Neuronal stem cell (in vitro differentiated cells): ENCODE measurements at regions not wholly inside any gene's neighbourhood (a gene's known extent, or its start where the extent isn't known, plus 50 kb on each side); places are given as distances from the start of the nearest gene placed in this dataset.

Experiments used
- DNase-seq: peaks from one replicate; pipeline ENCODE4 v3.0.0-alpha.2; 2013; ENCODE audit warnings: low spot score
- H2AFZ ChIP-seq: one replicate; pipeline ENCODE4 v1.6.1; 2013; ENCODE audit warnings: mild to moderate bottlenecking, low read length, inconsistent platforms
- H2AK5ac ChIP-seq: 2 replicates; pipeline ENCODE4 v1.6.1; 2013; ENCODE audit warnings: low read depth, mild to moderate bottlenecking, inconsistent platforms, low read length, moderate library complexity, mixed read lengths
- H2BK120ac ChIP-seq: 2 replicates; pipeline ENCODE4 v1.6.1; 2013; ENCODE audit warnings: low read depth, mild to moderate bottlenecking, inconsistent platforms, low read length, moderate library complexity, mixed read lengths
- H2BK12ac ChIP-seq: one replicate; pipeline ENCODE4 v1.6.1; 2013; ENCODE audit warnings: low read length, inconsistent platforms
- H2BK15ac ChIP-seq: 2 replicates; pipeline ENCODE4 v1.6.1; 2013; ENCODE audit warnings: mild to moderate bottlenecking, low read length, inconsistent platforms, mixed read lengths
- H2BK5ac ChIP-seq: one replicate; pipeline ENCODE4 v1.6.1; 2013; ENCODE audit warnings: inconsistent platforms, mild to moderate bottlenecking, low read length, moderate library complexity
- H3K14ac ChIP-seq: one replicate; pipeline ENCODE4 v1.6.1; 2013; ENCODE audit warnings: low read length, inconsistent platforms
- H3K18ac ChIP-seq: 2 replicates; pipeline ENCODE4 v1.6.1; 2013; ENCODE audit warnings: low read length, inconsistent platforms
- H3K23ac ChIP-seq: 2 replicates; pipeline ENCODE4 v1.6.1; 2013; ENCODE audit warnings: low read depth, mild to moderate bottlenecking, mixed read lengths, low read length, inconsistent platforms; ENCODE audit not compliant: poor library complexity
- H3K27ac ChIP-seq: replicated peaks from 3 replicates; pipeline ENCODE4 v1.5.1; 2013; ENCODE audit warnings: low read length, inconsistent platforms
- H3K27me3 ChIP-seq, 3 experiments: 2 replicates each; pipeline ENCODE4 v1.6.1; 2013; ENCODE audit warnings: low read length in 3 of 3, mild to moderate bottlenecking in 2 of 3, inconsistent platforms in 1 of 3, low read depth in 1 of 3, mixed read lengths in 1 of 3, moderate library complexity in 1 of 3; ENCODE audit not compliant: control insufficient read depth in 3 of 3, insufficient read depth in 3 of 3
- H3K36me3 ChIP-seq, 2 donors: replicated peaks in 1 of 2; 2 replicates each; pipeline ENCODE4 v1.6.1; 2013; ENCODE audit warnings: low read length in 2 of 2; ENCODE audit not compliant: control insufficient read depth in 2 of 2, insufficient read depth in 2 of 2
- H3K4ac ChIP-seq: 2 replicates; pipeline ENCODE4 v1.6.1; 2013; ENCODE audit warnings: inconsistent platforms, mild to moderate bottlenecking, low read length, moderate library complexity
- H3K4me1 ChIP-seq, 2 donors: 1 replicate in 1 of 2; 2 replicates in 1 of 2; pipeline ENCODE4 v1.6.1; 2013; ENCODE audit warnings: low read length in 2 of 2, low read depth in 1 of 2; ENCODE audit not compliant: control insufficient read depth in 2 of 2, insufficient read depth in 1 of 2
- H3K4me2 ChIP-seq: one replicate; pipeline ENCODE4 v1.6.1; 2013; ENCODE audit warnings: mild to moderate bottlenecking, low read length, inconsistent platforms; ENCODE audit not compliant: insufficient read depth, poor library complexity, severe bottlenecking
- H3K4me3 ChIP-seq, 2 donors: 2 replicates each; pipeline ENCODE4 v1.5.1; 2013; ENCODE audit warnings: low read length in 2 of 2, mild to moderate bottlenecking in 2 of 2, inconsistent platforms in 1 of 2, moderate library complexity in 1 of 2
- H3K79me1 ChIP-seq: one replicate; pipeline ENCODE4 v1.6.1; 2013; ENCODE audit warnings: low read depth, mild to moderate bottlenecking, inconsistent platforms, low read length, moderate library complexity
- H3K9ac ChIP-seq: one replicate; pipeline ENCODE4 v1.6.1; 2013; ENCODE audit warnings: mild to moderate bottlenecking, low read depth, low read length, inconsistent platforms; ENCODE audit not compliant: poor library complexity
- H3K9me3 ChIP-seq, 2 donors: replicated peaks in 1 of 2; 2 replicates each; pipeline versions ENCODE3 to v1.6.1; 2013; ENCODE audit warnings: low read length in 2 of 2, mild to moderate bottlenecking in 2 of 2, inconsistent platforms in 1 of 2, low read depth in 1 of 2, mixed read lengths in 1 of 2, moderate library complexity in 1 of 2; ENCODE audit not compliant: control insufficient read depth in 2 of 2, insufficient read depth in 1 of 2
- H4K8ac ChIP-seq: one replicate; pipeline ENCODE4 v1.6.1; 2013; ENCODE audit warnings: low read depth, mild to moderate bottlenecking, inconsistent platforms, low read length, moderate library complexity
- H4K91ac ChIP-seq: one replicate; pipeline ENCODE4 v1.6.1; 2013; ENCODE audit warnings: low read length, low read depth, mild to moderate bottlenecking, inconsistent platforms; ENCODE audit not compliant: poor library complexity
- WGBS, 2 donors: extraction: QIAGEN DNeasy Blood & Tissue Kit; methylation state at CpG; one replicate each; pipeline ENCODE4 v1.1.7; 2013; ENCODE audit warnings: missing lambda C conversion rate in 2 of 2, mixed read lengths in 1 of 2; ENCODE audit not compliant: insufficient read length in 2 of 2, insufficient replicate concordance in 1 of 2; ENCODE audit errors: extremely low coverage in 2 of 2; 5-methylcytosine and 5-hydroxymethylcytosine counted together

DNA sequence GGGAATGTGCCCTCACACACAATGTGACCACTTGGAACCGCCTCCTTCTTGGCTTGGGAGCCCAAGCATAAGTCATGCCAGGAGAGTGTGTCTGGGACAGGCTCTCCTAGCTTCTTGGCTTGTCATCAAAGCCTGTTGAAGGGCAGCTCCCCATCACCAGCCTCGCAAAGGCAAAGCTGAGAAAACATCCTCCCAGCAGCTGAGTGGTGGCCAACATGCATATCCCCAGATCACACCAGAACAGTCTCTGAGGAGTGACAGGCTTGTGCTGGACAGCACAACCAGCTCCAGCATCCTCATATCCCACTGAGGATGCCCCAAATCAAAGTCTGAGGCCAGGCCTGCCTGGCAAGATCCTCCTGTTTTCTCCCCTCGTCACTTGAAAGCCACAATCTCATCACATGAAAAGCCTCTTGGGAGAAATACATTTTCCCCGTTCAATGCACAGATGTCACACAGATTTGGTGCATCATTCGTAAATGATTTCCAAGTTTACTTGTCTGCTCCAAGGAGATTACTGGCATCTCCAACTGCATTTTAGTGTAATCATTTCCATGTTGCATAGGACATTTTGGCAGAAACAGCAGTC, 269.3 kb downstream of the TTC32 start:
- no peak overlapping the region for H3K9ac ChIP-seq
- H3K4me3 ChIP-seq: no peak overlapping the region
- H4K91ac ChIP-seq: no peak overlapping the region
- no peak overlapping the region for H2BK12ac ChIP-seq
- H3K4ac ChIP-seq: no peak overlapping the region
- H2BK15ac ChIP-seq: no peak overlapping the region
- no peak overlapping the region for H3K14ac ChIP-seq
- no peaks in the 10 kb centered on the region for H3K4me1 ChIP-seq
- no peak for DNase-seq
- no peaks in the 10 kb centered on the region for H3K9me3 ChIP-seq
- H2AFZ ChIP-seq: no peak overlapping the region
- no peak overlapping the region for H2BK120ac ChIP-seq
- no peak overlapping the region for H3K4me2 ChIP-seq
- no peak overlapping the region for H3K27ac ChIP-seq
- no peaks in the 10 kb centered on the region for H3K79me1 ChIP-seq
- WGBS, 2 donors: no CpG with 5 or more reads among the region's 5 CpGs
- no peak overlapping the region for H3K18ac ChIP-seq
- no peak overlapping the region for H4K8ac ChIP-seq
- no peak overlapping the region for H2BK5ac ChIP-seq
- H3K36me3 ChIP-seq: no peaks in the 10 kb centered on the region
- H2AK5ac ChIP-seq: no peak overlapping the region
- H3K23ac ChIP-seq: no peak overlapping the region
- no peaks in the 10 kb centered on the region for H3K27me3 ChIP-seq

DNA sequence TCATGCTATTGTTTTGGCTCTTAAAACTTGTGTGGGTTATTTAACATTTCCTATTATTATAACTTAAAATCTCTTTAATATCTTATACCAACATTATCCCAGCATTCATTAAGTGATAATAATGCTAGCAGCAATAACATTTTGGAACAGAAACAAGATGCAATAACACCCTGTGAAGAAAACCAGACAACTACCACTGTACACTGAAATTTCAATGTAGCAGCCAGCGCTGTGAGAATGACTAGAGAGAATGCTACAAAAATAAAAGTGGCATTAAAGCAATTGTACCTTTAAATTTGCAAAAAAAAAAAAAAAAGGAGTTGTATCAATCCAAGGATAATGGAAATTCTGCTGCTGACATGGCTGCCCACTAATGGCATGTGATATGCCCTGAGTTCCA, 269.9 kb downstream of the TTC32 start:
- no peaks in the 10 kb centered on the region for H3K4me1 ChIP-seq
- H3K4ac ChIP-seq: no peak overlapping the region
- H3K36me3 ChIP-seq: no peaks in the 10 kb centered on the region
- no peak overlapping the region for H4K91ac ChIP-seq
- H3K23ac ChIP-seq: no peak overlapping the region
- no peak overlapping the region for H4K8ac ChIP-seq
- DNase-seq: no peak
- H2BK120ac ChIP-seq: no peak overlapping the region
- no peak overlapping the region for H3K4me3 ChIP-seq
- no peaks in the 10 kb centered on the region for H3K9me3 ChIP-seq
- H3K14ac ChIP-seq: no peak overlapping the region
- H3K79me1 ChIP-seq: no peaks in the 10 kb centered on the region
- no CpG with 5 or more reads among the region's 1 CpG for WGBS, 2 donors
- H3K27ac ChIP-seq: no peak overlapping the region
- no peaks in the 10 kb centered on the region for H3K27me3 ChIP-seq
- H2BK5ac ChIP-seq: no peak overlapping the region
- no peak overlapping the region for H2BK15ac ChIP-seq
- no peak overlapping the region for H3K18ac ChIP-seq
- no peak overlapping the region for H3K9ac ChIP-seq
- no peak overlapping the region for H2BK12ac ChIP-seq
- no peak overlapping the region for H2AK5ac ChIP-seq
- no peak overlapping the region for H2AFZ ChIP-seq
- H3K4me2 ChIP-seq: no peak overlapping the region

DNA sequence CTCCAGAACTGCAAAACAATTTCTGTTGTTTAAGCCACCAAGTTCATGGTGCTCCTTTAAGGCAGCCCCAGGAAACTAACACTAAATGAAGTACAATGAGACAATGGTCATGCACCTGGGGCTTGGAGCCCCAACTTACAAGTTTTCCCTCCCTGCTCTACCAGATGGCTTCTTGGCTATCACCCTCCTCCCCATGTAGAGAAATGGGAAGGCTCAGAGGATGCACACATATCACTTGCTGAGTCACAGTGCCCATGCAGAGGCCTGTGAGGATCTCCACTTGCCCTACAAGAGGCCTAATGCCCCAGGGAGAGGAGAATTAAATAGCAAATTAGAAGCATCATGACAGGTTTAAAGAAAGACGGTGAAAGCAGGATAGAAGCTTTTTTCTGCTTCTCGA, 270.9 kb downstream of the TTC32 start:
- no peak overlapping the region for H3K23ac ChIP-seq
- no peak overlapping the region for H3K4ac ChIP-seq
- no peak overlapping the region for H4K8ac ChIP-seq
- no peaks in the 10 kb centered on the region for H3K27me3 ChIP-seq
- H4K91ac ChIP-seq: no peak overlapping the region
- H2BK5ac ChIP-seq: no peak overlapping the region
- no peak overlapping the region for H3K14ac ChIP-seq
- no peaks in the 10 kb centered on the region for H3K9me3 ChIP-seq
- H3K79me1 ChIP-seq: no peaks in the 10 kb centered on the region
- H2BK15ac ChIP-seq: no peak overlapping the region
- no peak overlapping the region for H3K4me3 ChIP-seq
- no peak overlapping the region for H3K18ac ChIP-seq
- WGBS, 2 donors: no CpG with 5 or more reads among the region's 2 CpGs
- no peak overlapping the region for H3K9ac ChIP-seq
- H3K27ac ChIP-seq: no peak overlapping the region
- H3K4me1 ChIP-seq: no peaks in the 10 kb centered on the region
- no peaks in the 10 kb centered on the region for H3K36me3 ChIP-seq
- no peak overlapping the region for H2AK5ac ChIP-seq
- no peak overlapping the region for H2AFZ ChIP-seq
- H2BK12ac ChIP-seq: no peak overlapping the region
- no peak overlapping the region for H2BK120ac ChIP-seq
- no peak overlapping the region for H3K4me2 ChIP-seq
- no peak for DNase-seq

- no peak overlapping the region for H3K23ac ChIP-seq
- no peak overlapping the region for H2BK120ac ChIP-seq
- no peak overlapping the region for H3K9ac ChIP-seq
- no peak overlapping the region for H3K18ac ChIP-seq
- no peak overlapping the region for H2AFZ ChIP-seq
- no peak overlapping the region for H2BK5ac ChIP-seq
- H4K8ac ChIP-seq: no peak overlapping the region
- H3K4ac ChIP-seq: no peak overlapping the region
- H3K79me1 ChIP-seq: no peaks in the 10 kb centered on the region
- no peaks in the 10 kb centered on the region for H3K9me3 ChIP-seq
- H3K27me3 ChIP-seq: no peaks in the 10 kb centered on the region
- no peaks in the 10 kb centered on the region for H3K4me1 ChIP-seq
- no peak overlapping the region for H3K4me2 ChIP-seq
- no peaks in the 10 kb centered on the region for H3K36me3 ChIP-seq
- no peak overlapping the region for H4K91ac ChIP-seq
- DNase-seq: no peak
- no peak overlapping the region for H3K4me3 ChIP-seq
- H3K14ac ChIP-seq: no peak overlapping the region
- H2AK5ac ChIP-seq: no peak overlapping the region
- H2BK15ac ChIP-seq: no peak overlapping the region
- no peak overlapping the region for H3K27ac ChIP-seq
- no peak overlapping the region for H2BK12ac ChIP-seq
These were observed 268.9 kb upstream of the OSR1 start for GRCh38 chr2:19627359-19627758.
